ENCODE measurements at regions not wholly inside any gene's neighbourhood (a gene's known extent, or its start where the extent isn't known, plus 50 kb on each side); places are given as distances from the start of the nearest gene placed in this dataset.

DNA sequence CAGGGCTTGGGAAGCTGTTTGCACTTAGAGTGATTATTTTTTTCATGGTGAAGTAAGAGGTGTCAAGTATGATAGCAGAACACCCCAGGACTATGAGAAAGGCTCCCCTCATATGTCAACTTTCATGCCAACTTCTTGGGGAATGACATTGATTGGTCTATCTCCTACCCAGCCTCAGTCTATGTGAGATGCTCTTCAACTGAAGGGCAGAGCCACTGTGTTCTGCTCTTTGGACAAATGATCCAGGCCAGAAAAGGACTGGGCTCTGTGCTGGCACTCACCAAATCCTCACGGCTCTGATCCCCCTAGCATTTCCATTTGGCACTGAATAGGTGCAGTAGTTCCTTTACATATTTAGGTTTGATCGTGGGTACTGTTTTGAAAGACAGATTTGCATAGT, 151.1 kb downstream of the DMRT2 start:
- FAIRE-seq = no peak
- no peak for DNase-seq (ENCODE audit: low spot score)

DNA sequence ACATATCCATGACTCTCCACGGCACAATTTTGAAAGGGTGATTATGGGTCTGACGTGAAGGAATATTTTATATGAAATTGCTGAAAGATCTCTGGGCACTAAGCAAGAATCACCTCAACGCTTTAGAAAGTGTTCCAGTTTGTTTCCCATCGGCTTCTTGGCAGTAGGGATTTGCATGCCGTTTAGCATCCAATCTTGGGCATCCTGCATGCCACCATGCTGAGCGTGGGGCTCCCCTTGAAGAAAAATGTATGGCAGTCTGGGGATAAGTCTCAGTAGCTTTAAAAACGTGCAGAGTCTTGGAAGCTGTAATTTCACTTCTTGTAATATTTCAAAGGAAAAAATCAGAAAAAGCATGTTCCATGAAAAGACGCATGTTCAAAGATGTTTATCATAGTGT, 151.7 kb downstream of the DMRT2 start:
- FAIRE-seq = no peak
- no peak for DNase-seq (ENCODE audit: low spot score)

DNA sequence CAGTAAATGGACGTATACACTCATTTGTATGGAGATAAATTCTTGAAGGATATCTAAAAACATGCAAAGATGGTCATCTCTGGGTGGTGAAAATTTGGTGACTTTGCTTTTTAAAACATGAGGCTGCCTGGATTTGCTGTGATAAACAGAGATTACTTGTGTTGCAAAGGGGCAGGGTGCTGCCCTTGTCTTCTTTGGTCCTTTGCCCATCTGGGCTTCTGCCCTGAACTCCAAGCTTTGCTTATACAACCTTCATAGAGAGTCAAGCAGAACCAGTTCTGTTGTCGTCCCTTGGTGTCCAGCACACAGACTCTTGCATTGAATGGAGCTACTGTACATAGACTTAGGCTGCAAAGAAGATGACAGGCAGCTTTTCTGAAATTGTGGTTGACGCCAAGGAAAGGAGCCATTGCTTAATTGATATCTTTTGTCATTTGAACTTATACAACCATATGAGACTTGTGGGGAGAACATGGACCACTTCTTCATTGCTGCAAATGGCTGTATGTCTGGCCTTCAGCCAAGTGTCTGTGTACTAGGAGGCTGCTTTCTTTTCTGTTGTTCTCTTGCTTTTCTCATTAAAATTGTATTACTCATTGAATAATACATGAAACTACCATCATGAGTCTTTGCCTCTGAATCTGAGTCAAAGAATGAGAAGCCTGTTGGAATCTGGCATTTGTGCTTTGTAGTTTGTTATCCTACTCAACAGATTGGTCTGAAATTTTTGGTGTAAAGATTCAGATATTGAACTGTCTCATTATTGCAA, 152.5 kb downstream of the DMRT2 start:
- DNase-seq (ENCODE audit: low spot score) (no peak), FAIRE-seq (no peak)

DNA sequence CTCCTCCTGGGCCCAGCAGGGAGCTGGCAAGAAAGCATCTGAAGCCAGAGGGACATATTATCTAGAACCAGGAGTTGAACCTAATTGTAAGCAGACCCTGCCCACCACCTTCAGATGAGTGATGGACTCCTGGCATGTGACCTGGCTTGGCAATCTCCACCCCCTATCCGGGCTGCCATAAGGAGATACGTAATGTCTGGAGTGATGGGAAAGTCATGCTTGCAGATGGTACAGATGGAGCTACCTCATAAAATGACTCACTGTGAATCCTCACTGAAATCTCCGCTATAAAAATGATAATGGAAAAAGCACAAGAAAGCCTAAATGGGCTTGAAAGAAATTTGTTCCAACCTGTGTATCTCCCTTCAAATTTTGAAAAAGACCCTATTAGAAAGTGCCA, 157.5 kb downstream of the DMRT2 start:
- FAIRE-seq = no peak
- DNase-seq (ENCODE audit: low spot score) = peak; percentile 60

DNA sequence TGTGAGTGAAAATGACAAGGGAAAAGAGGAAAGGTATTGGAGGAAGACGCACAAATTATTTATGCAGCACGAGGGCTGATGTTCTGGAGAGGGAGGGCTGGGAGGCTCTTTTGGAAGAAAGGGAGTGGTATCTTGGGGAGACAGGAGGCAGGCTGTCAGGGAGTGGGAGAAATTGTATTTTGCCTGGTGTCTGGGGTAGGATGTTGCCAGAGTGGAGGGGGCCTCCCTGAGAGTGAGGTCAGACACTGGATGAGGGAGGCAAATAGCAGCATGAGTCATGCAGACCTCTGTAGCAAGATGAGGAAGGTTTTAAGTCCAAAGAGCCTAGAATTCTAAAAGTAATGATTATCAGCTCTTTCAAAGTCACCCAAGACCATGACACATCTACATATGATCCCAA, 158.0 kb downstream of the DMRT2 start:
- FAIRE-seq (no peak), DNase-seq (ENCODE audit: low spot score) (peak; percentile 47)

DNA sequence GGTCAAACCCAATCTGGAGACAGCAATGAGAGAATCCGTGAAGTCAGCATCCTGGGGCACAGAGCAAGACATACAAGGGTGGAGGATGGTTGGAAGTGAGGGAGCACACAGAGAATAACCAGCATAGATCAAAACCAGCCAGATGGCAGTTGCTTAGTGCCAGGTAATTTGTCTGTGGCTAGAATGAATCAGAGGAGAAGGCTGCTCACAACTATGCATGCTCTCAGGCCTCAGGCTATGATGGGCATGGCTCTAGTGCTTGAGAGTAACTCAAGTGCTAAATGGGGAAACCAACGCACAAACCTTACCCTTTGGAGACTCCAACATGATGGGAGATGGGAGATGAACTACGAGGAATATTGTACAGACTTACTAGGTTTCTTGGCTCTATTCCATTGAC, 160.8 kb downstream of the DMRT2 start:
- FAIRE-seq = no peak
- DNase-seq (ENCODE audit: low spot score) = no peak

DNA sequence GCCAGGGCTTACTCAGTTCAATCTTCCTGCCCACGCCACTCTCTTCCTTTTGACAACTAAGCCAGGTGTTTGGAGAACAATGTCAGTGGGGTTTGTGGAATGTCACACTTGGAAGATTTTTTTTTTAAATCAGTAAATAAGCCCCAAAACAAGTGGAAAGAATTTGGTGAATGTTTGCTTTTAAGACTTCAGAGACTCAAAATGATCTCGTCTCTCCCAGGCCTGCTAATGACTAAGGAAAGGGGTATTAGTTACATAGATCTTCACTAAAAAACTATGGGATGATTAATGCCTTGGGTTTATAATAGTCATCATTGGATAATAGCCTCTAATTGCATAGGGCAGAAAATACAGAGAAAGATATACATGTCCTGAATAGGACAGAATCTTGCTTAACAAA, 166.4 kb downstream of the DMRT2 start:
- DNase-seq (ENCODE audit: low spot score) = no peak
- FAIRE-seq = no peak

DNA sequence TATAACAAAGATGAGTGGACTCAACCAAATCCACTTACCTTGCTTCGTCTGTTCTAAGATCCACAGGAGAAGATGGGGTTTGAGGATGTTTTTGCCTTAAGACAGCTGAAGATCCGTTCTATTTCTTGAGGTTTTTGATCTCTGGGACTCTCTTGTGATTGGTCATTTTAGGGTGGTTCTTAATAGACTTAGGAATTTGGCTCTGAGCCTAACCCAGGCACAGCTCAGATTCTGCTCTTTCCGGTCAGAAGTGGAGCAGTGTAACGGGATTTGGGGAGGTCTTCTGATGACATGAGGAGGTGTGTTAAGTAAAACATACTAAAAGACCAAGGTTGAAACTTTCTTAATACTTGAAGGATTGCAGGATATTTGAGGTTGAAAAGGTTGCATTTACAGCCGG, 166.9 kb downstream of the DMRT2 start:
- FAIRE-seq (no peak), DNase-seq (ENCODE audit: low spot score) (no peak)

DNA sequence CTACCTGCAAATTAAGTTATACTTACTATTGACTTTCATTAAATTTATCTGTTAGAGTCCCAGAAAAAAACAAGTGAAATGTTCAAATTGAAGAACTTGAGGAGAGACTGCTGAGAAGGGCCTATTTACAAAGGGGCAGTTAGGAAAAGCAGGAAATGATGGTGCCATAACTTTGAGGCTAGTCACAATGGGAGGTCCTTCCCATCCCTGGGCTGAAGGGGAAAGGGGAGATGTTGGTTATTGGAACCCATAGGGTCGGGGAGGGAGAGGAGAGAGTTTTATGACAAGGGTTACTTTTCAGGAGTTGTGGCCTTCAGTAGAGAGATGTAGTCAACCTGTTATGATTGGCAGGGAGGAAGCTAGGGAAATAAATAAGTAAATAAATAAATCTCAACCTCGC, 169.1 kb downstream of the DMRT2 start:
- DNase-seq (ENCODE audit: low spot score) (no peak), FAIRE-seq (no peak)

DNA sequence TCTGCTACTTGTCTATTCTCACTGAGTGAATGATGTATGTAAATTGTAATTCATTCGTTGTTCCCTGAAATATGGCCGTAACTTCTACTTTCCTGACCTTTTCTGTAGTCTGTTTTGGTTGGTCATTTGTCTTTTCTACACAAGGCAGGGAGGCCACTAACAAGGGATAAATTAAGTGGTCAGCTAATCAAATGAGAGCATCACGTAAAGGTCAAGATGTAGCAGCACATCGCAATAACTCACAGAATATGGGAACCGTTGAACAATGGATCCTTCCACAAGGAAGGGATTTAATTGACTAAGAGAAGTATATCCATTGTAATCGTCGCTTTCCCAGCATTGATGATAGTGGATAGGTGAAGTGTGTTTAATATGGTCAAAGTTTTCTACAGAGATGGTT, 171.1 kb downstream of the DMRT2 start:
- no peak for DNase-seq (ENCODE audit: low spot score)
- FAIRE-seq = no peak

DNA sequence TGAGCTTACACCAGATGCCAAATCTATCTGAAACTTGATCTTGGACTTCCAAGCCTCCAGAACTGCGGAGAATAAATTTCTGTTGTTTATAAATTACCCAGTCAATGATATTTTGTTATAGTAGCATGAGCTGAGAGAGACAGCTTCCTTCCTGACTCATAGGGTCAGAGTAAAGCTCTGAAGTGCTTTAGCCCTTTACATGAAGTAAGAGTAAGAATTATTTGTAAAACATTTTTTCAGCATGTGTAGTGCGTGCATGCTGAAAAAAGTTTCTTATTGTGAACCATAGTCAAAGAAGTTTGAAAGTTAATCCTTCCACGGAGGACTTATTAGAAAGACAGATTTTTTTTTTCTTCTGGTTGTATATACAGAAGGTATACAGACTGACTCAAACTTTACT, 172.4 kb downstream of the DMRT2 start:
- FAIRE-seq (no peak), DNase-seq (ENCODE audit: low spot score) (no peak)

DNA sequence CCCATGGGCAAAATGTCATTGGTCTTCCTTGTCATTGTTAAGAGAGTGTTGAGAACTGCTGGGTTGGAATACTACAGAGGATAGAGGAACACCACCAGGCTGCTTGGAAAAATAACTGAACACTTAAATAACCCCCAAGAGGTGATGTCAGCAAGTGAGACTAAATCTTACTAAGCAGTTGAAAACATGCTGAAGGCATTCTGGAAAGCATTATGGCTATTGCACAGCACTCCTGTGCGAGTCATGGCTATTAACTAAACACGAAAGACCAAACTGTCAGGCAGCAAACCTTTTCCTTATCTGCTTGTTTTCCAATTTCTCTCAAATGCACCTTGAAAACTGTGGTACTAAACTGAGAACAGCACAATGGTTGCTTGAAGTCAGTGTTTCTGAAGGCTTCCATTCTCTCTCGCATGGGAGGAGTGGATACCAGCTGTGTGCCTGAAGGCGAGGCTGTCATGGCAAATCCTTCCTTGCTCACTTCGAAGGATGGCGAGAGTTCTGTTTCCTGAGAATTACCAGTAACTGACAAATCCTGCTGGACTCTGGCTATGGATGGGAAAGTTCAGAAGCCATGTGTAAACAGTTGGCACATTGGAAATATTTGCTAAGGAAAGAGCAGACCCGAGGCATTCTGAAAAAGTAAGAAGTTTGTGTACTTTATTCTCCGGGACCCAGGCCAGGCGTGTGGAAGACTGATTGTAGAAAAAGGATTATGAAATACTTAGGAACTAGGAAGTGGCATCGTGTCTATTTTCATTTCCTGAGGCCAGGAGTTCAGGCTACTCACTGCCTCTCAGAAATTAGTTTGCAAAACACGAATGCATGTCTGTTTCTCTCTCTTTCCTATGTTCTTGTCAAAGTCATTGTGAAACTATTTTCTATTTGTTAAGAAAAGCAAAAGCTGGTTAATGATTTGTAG, 182.1 kb downstream of the DMRT2 start:
- DNase-seq (ENCODE audit: low spot score) (peak; percentile 7), FAIRE-seq (no peak)

DNA sequence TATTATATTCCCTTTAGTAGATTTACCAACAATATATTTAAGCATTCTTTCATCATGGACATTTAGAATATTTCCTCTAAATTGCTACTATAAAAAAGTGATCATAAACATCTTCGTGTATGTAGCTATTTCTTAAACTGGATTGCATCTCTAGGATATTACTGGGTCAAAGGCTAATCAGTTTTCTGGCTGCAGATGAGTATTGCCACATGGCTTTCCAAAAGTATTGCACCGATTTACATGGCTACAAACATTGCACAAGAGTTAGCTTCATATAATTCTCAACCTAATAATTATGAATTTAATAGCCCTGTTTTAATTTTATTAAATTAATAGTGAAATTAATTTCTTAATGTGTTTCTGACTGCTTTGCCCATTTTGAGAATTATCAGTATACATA, 183.4 kb downstream of the DMRT2 start:
- no peak for FAIRE-seq
- no peak for DNase-seq (ENCODE audit: low spot score)

DNA sequence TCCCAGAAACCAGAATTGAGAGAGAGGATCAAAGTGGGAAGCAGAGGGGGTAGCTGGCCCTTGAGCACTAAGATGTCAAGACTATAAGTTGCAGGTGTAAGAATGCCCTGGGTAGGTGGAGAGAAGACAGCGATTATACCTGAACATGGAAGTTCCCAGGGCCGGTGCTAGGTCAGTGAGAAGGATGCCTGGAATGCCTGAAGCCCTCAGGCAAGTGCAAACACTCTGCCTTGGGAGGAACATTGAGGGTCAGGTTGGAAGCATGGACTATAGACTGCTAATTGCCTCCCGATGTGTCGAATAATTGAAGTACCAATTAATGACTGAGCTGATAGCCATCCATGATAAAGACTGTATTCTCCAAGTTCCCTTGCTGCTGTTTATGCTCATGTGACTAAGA, 185.5 kb downstream of the DMRT2 start:
- no peak for FAIRE-seq

DNA sequence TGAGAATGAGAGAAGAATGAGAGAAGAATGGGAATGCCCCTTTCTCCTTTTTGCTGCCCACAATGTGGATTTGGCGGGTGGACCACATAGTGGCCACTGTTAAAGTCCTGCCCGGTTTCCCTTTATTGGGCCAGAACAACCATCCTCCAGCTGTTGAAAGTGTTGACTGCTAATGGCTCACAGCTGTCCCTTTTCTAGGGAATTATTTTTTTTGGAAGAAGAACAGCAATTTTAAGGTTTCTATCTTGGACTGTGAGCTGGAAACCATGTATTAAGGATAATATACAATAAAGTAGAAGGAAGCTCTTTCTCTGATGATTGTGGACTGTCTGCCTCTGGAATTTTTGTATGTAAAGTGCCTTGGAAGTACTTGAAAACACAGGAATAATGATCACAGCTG, 185.9 kb downstream of the DMRT2 start:
- FAIRE-seq = no peak
- no peak for DNase-seq (ENCODE audit: low spot score)

More for the DNA sequence above, 185.5 kb downstream of the DMRT2 start:
- DNase-seq (ENCODE audit: low spot score) = no peak

DNA sequence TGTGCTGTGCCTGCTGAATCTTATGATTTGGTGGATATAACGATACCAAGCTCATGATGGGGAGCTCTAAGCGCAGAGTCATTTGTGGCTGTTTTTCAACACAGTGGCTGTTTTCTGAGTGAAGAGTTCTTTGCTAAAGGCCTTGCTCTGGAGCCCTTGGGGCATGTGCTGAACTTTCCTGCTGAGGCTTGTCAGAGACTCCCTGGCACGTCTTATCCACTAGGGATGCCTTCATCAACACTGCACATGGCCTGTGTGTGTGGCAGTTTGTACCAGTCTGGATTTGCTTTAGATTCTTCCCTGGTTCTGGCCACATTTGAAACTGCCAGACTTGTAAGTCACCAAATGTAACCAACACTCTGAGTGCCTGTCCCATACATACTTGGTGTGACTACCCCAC, 188.2 kb downstream of the DMRT2 start:
- no peak for DNase-seq (ENCODE audit: low spot score)
- no peak for FAIRE-seq

DNA sequence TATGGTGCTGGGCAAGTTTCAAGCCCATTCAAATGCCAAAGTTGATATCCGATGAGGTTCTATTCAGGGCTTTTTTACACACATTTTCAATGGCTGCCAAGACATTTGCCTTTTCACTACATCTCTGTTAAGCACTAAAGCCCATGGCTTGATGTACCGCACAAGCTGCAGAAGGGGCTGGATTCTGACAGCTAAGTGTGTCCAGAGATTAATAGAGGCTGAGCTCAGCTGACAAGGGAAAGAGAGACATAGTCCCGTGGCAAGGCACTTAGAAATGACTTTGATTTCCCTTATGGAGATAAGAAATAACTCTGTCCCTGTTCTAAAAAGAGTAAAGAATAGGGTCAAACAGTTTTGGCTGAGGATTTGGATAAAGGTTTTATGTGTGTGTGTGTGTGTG, 198.6 kb downstream of the DMRT2 start:
- FAIRE-seq (no peak), DNase-seq (ENCODE audit: low spot score) (no peak)

DNA sequence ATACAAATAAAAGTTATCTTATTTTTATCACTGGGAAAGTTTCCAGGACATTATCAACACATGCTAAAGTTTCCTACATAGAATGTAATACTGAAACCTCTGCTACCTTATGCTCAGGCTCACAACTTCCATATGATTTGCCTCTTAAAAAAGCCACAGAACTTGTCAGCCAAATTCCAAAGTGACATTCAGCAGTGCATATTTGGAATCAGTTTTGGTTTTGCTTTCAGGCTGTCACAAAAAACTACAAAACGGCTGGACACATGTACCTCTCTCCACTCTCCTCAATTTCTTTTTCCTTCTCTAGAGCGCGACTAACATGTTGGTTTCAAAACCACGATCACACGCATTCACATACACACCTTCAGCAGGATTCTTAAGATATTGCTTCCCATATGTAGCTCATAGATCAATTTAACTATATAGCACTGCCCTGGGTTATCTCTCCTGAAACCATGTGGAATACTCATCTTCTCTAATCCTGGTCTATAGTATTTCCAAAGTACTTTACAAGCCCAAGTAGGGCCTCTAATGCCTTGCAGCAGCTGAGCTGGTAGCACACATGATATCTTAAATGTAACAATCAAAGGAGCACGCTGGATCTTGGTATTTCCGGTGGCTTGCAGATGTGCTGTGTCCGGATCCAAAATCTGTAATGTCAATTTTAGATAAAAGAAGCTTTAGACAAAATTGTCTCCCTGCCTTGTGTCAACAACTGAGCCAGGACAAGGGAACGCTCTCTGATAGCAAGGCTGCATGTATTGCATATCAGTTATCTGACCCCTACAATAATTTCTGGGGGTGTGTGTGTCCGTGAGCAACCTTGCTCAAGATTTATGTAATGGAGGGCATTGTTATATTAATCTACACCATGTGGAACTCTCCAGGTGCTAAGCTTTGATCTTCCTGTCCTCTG, 203.2 kb downstream of the DMRT2 start:
- no peak for FAIRE-seq

DNA sequence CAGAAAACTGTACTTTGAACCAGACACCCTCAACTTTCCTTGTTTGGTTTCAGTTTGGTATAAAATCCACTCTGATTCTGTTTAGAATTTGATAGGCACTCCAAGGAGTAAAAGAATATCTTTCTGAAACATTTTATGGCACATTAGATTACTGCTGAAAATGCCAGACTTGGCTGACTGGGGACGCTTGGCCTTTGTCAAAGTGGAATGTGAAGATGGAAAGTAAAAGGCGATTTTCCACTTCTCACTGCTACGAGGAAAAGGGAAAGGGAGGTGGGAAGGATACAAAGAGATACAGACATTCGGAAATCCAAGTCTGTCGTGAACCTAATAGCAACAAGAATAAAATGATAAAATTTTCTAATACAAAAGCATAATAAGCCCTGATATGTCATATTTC, 203.9 kb downstream of the DMRT2 start:
- DNase-seq (ENCODE audit: low spot score) = no peak
- FAIRE-seq = no peak

More for the DNA sequence above, 203.2 kb downstream of the DMRT2 start:
- no peak for DNase-seq (ENCODE audit: low spot score)

DNA sequence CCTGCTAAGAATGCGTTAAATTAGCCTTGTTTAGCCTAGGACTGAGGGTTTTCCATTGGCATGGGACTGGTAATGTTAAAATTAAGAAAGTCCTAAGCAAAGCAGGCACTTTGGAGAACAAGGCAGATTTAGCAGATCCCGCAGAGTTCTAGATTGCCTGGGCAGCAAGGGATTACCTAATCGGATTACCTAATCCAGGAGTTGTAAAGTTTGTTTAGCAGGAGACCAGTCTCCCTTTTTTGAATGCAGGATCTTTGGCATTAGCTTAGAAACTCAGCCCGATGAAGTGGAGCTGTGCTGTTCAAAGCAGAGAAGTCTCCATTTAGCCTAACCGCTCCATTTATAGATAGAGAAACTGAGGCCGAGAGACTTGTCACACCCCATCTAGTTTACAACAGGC, 206.0 kb downstream of the DMRT2 start:
- no peak for DNase-seq (ENCODE audit: low spot score)
- no peak for FAIRE-seq

DNA sequence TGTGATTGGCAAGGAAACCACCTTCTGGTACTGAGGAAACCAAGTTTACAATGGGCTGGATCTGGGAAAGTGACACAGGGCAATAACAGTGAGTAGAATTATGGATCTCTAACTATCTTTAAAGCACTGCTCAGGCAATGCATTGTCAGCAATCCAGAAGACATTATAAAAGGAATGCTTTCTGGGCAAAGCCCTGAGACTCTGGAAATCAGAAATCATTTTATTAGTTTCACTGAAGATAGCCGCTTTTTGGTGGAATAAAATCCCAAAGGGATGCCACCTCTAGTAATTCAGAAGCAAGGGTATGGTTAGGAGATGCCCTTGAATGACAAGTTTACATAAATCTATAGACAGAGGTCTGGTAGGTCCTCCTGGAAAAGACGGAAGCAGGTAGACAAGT, 211.1 kb downstream of the DMRT2 start:
- FAIRE-seq = no peak
- no peak for DNase-seq (ENCODE audit: low spot score)

Measured in RCC 7860 (cell line).